ENCODE measurements at regions not wholly inside any gene's neighbourhood (a gene's known extent, or its start where the extent isn't known, plus 50 kb on each side); places are given as distances from the start of the nearest gene placed in this dataset.

GRCh38 chr13:69644447-69644846 lies 463.2 kb upstream of the ATXN8OS start:
- TF ChIP-seq POLR2A (IDR thresholded peaks at IDR 0.05) = no peak
- no peak for TF ChIP-seq CTCF (IDR thresholded peaks at IDR 0.05)
- no peak for TF ChIP-seq EP300 (IDR thresholded peaks at IDR 0.05)
- no peak for TF ChIP-seq POLR2AphosphoS5 (IDR thresholded peaks at IDR 0.05)

Measured in upper lobe of left lung (tissue), 4 donors.